Endothelial cell of umbilical vein (primary cell): ENCODE measurements at regions not wholly inside any gene's neighbourhood (a gene's known extent, or its start where the extent isn't known, plus 50 kb on each side); places are given as distances from the start of the nearest gene placed in this dataset.

Experiments used
- BruUV-seq: library from RNA; stranded (reverse); fragments of 400-500 nt; replicated peaks from 2 replicates; lab custom pipeline; 2021; lab: Mats Ljungman, UMichigan
- CTCF ChIA-PET: fragments of 300-600, 350-600 bp; sonication (Branson Sonifier 250); formaldehyde crosslinking; loops from one replicate; lab custom pipeline; 2021; ENCODE audit warnings: antibody characterized with exemption, inconsistent platforms; lab: Charles Lee
- POLR2A ChIA-PET: fragments of 300-600, 350-600 bp; sonication (Branson Sonifier 250); formaldehyde crosslinking; loops from one replicate; lab custom pipeline; 2021; ENCODE audit warnings: antibody characterized with exemption, inconsistent platforms; lab: Charles Lee
- DNase-seq: peaks from one replicate; pipeline ENCODE4 v3.0.0-alpha.2; 2011; ENCODE audit warnings: low read depth, low spot score
- FAIRE-seq: peaks from 2 replicates; lab custom pipeline; 2011; peaks lifted over from hg19 to GRCh38; lab: Jason Lieb, UNC
- H2AFZ ChIP-seq: 2 replicates; pipeline ENCODE4 v1.6.0; 2012; ENCODE audit warnings: low read depth, low read length, control low read depth, inconsistent platforms
- H3K27ac ChIP-seq: 2 replicates; pipeline ENCODE4 v1.5.1; 2011; ENCODE audit warnings: low read depth, mild to moderate bottlenecking, control low read depth, low read length, moderate library complexity; ENCODE audit not compliant: insufficient read depth
- H3K27me3 ChIP-seq, 2 experiments: 2 replicates each; pipeline versions ENCODE4 v1.6.0 to v1.6.1; 2011; ENCODE audit warnings: low read length in 2 of 2, mixed read lengths in 1 of 2; ENCODE audit not compliant: control insufficient read depth in 2 of 2, insufficient read depth in 2 of 2
- H3K36me3 ChIP-seq, 2 experiments: 2 replicates in 1 of 2; 3 replicates in 1 of 2; pipeline ENCODE4 v1.5.1; 2011; ENCODE audit warnings: low read length in 2 of 2, mild to moderate bottlenecking in 1 of 2, moderate library complexity in 1 of 2; ENCODE audit not compliant: control insufficient read depth in 2 of 2, insufficient read depth in 2 of 2; ENCODE audit errors: extremely low read depth in 1 of 2
- H3K4me1 ChIP-seq: 3 replicates; pipeline ENCODE4 v1.5.1; 2011; ENCODE audit warnings: mild to moderate bottlenecking, low read length; ENCODE audit not compliant: control insufficient read depth, insufficient read depth; ENCODE audit errors: extremely low read depth
- H3K4me2 ChIP-seq: 2 replicates; pipeline ENCODE4 v1.6.1; 2011; ENCODE audit warnings: low read length, control low read depth, mixed read lengths; ENCODE audit not compliant: insufficient read depth
- H3K4me3 ChIP-seq, 3 experiments: fragments of 200-600 bp in 1 of 3; sonication (generic), shearing (Covaris generic) in 1 of 3; replicated peaks in 1 of 3; 2 replicates each; pipeline ENCODE4 v1.5.1; 2011 to 2016; ENCODE audit warnings: control low read depth in 3 of 3, low read length in 3 of 3, mild to moderate bottlenecking in 2 of 3, inconsistent platforms in 1 of 3, low read depth in 1 of 3, moderate library complexity in 1 of 3; ENCODE audit not compliant: insufficient read depth in 1 of 3
- H3K79me2 ChIP-seq: 2 replicates; pipeline ENCODE4 v1.6.0; 2012; ENCODE audit warnings: low read length, inconsistent platforms; ENCODE audit not compliant: control insufficient read depth, insufficient read depth
- H3K9ac ChIP-seq: replicated peaks from 2 replicates; pipeline ENCODE3; 2011; ENCODE audit warnings: low read length, control low read depth; ENCODE audit not compliant: insufficient read depth; ENCODE audit errors: extremely low read depth
- H3K9me1 ChIP-seq: replicated peaks from 3 replicates; pipeline ENCODE4 v1.6.0; 2011; ENCODE audit warnings: mild to moderate bottlenecking, low read length; ENCODE audit not compliant: control insufficient read depth, insufficient read depth; ENCODE audit errors: extremely low read depth
- H3K9me3 ChIP-seq: replicated peaks from 2 replicates; pipeline ENCODE4 v1.5.1; 2012; ENCODE audit warnings: low read length, inconsistent platforms; ENCODE audit not compliant: control insufficient read depth, insufficient read depth
- H4K20me1 ChIP-seq: replicated peaks from 2 replicates; pipeline ENCODE3; 2011; ENCODE audit warnings: mild to moderate bottlenecking, low read length; ENCODE audit not compliant: control insufficient read depth, insufficient read depth; ENCODE audit errors: extremely low read depth
- CTCF ChIP-seq, 2 donors: IDR thresholded peaks; 1 replicate in 1 of 2; 2 replicates in 1 of 2; pipeline ENCODE4 v1.5.1; 2011; ENCODE audit warnings: low read length in 2 of 2, mild to moderate bottlenecking in 2 of 2, moderate library complexity in 2 of 2, control low read depth in 1 of 2, inconsistent platforms in 1 of 2, low read depth in 1 of 2; ENCODE audit not compliant: insufficient read depth in 1 of 2; ENCODE audit errors: extremely low read depth in 1 of 2
- EZH2 ChIP-seq: IDR thresholded peaks from 2 replicates; pipeline ENCODE4 v1.6.1; 2012; ENCODE audit warnings: borderline replicate concordance, low read depth, mild to moderate bottlenecking, moderate library complexity, low read length, inconsistent platforms; ENCODE audit not compliant: severe bottlenecking
- FOS ChIP-seq: IDR thresholded peaks from 2 replicates; pipeline ENCODE4 v1.6.1; 2011; ENCODE audit warnings: mild to moderate bottlenecking, low read length, moderate library complexity, borderline replicate concordance; ENCODE audit not compliant: insufficient read depth
- GATA2 ChIP-seq: IDR thresholded peaks from 2 replicates; pipeline ENCODE4 v1.7.0; 2011; ENCODE audit warnings: low read depth, mild to moderate bottlenecking, moderate library complexity, mixed read lengths, low read length; ENCODE audit not compliant: insufficient read length, insufficient read depth
- JUN ChIP-seq: IDR thresholded peaks from 2 replicates; pipeline ENCODE4 v1.6.1; 2011; ENCODE audit warnings: borderline replicate concordance, low read depth; ENCODE audit not compliant: insufficient read length, insufficient read depth
- MAX ChIP-seq: IDR thresholded peaks from 2 replicates; pipeline ENCODE4 v1.6.1; 2011; ENCODE audit not compliant: insufficient read depth, insufficient read length
- MYC ChIP-seq: IDR thresholded peaks from one replicate; pipeline ENCODE4 v1.6.1; 2011; ENCODE audit warnings: mild to moderate bottlenecking, low read depth, low read length
- POLR2A ChIP-seq: IDR thresholded peaks from 2 replicates; pipeline ENCODE4 v1.6.1; 2012; ENCODE audit warnings: low read depth, mild to moderate bottlenecking, control low read depth, low read length
- POLR2AphosphoS5 ChIP-seq: IDR thresholded peaks from 2 replicates; pipeline ENCODE4 v1.6.1; 2012; ENCODE audit warnings: low read depth, mild to moderate bottlenecking, control low read depth, low read length, moderate library complexity; ENCODE audit not compliant: insufficient read depth
- dilution Hi-C: fragments of 300-500 bp; cut with MboI; formaldehyde crosslinking; loops from one replicate; pipeline ENCODE4 v1.15.0; 2019; ENCODE audit warnings: low sequenced_read_pairs; ENCODE audit not compliant: extremely low pct_ligation_motif_present
- intact Hi-C: fragments of 100-400 bp; cut with micrococcal nuclease; formaldehyde crosslinking; loops from one replicate; pipeline ENCODE4 v1.10.0; 2022

GRCh38 chr1:99082366-99082765 lies 77.7 kb upstream of the PLPPR5 start:
- Histone ChIP-seq H3K9ac (no peak overlapping the region), H3K9me3 (no peaks in the 10 kb centered on the region), H3K9me1 (no peaks in the 10 kb centered on the region), H3K27ac (no peak overlapping the region), H3K36me3 (no peaks in the 10 kb centered on the region), H2AFZ (no peak overlapping the region), H3K27me3 (peaks cover 0 to 2% of the 10 kb centered on the region in 2 experiments), H3K79me2 (no peaks in the 10 kb centered on the region), H3K4me1 (no peaks in the 10 kb centered on the region), H4K20me1 (no peaks in the 10 kb centered on the region), H3K4me2 (no peak overlapping the region), H3K4me3 (no peak overlapping the region)
- intact Hi-C loops (loop anchor here (10.0 kb wide), 1 partner anchor 198 kb away; no protein-coding TSS in a partner anchor), dilution Hi-C loops (no loop called here)
- no TSS peak for BruUV-seq
- ChIA-PET POLR2A (no interaction called here), CTCF (no interaction called here)
- no peak for DNase-seq
- TF ChIP-seq CTCF (IDR thresholded peaks at IDR 0.05; ENCODE audit: extremely low read depth in 1 of 2, insufficient read depth in 1 of 2, low read depth in 1 of 2, low read length in 2 of 2) (no peak), FOS (no peak), GATA2 (no peak), EZH2 (no peak), MYC (no peak), POLR2AphosphoS5 (no peak), MAX (no peak), POLR2A (no peak), JUN (no peak)
- FAIRE-seq: no peak
